Caki2 (cell line): ENCODE measurements at regions not wholly inside any gene's neighbourhood (a gene's known extent, or its start where the extent isn't known, plus 50 kb on each side); places are given as distances from the start of the nearest gene placed in this dataset.

Experiments
- DNase-seq: peaks from one replicate; pipeline ENCODE4 v3.0.0-alpha.2; 2015; ENCODE audit warnings: low read depth
- in situ Hi-C: cut with HindIII; loops from 2 replicates; pipeline ENCODE4 v1.10.0; 2016; ENCODE audit warnings: low sequenced_read_pairs, low pct_unique_long_range_greater_than_20kb, mixed read lengths

DNA sequence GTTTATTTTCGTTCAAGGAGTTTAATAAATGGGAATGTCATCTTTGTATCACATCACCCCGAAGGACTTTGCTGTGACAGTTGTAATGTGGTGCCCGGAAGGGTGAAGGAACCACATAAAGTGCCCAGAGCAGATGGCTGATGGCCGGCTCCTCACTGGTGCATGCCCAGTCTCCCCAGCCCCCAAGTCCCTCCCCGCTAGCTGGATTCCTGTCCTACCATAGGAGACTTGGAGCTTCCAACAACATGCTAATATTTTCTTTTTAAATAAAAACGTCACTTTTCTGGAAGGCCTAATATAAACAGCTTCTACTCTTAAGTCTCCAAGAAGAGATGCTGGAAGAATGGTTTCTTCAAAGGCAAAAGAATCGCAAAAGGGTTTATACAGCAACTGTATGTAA, 273.9 kb upstream of the LRTM1 start:
- no peak for DNase-seq
- in situ Hi-C loops = no loop called here

- in situ Hi-C loops = no loop called here
- DNase-seq = no peak
These were observed 273.0 kb upstream of the LRTM1 start for GRCh38 chr3:55200906-55201305.

- in situ Hi-C loops = no loop called here
- no peak for DNase-seq
These were observed 270.7 kb upstream of the LRTM1 start for GRCh38 chr3:55198554-55198953.

DNA sequence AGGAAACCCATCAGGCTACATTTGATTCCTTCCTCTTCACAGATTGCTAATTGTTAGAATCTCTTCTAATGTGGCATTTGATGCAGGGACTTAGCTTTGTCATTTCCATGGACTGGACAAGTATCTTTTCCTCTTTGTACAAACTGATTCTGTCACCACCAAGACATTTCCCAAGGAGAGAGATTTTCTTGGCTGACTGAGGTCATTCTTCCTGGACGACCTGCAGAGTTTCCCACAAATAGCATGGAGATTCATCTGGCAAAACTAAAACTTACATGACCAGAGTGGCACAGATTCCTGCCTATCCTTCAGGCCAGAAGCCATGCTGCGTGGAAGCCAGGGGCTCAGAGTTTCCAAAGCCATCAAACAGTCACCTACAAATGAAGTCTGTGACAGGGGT, 269.2 kb upstream of the LRTM1 start:
- no peak for DNase-seq
- in situ Hi-C loops = no loop called here

- in situ Hi-C loops = no loop called here
- DNase-seq = no peak
These were observed 268.6 kb upstream of the LRTM1 start for GRCh38 chr3:55196495-55196894.

- DNase-seq = no peak
- in situ Hi-C loops = no loop called here
These were observed 266.5 kb upstream of the LRTM1 start for GRCh38 chr3:55194376-55194775.

DNA sequence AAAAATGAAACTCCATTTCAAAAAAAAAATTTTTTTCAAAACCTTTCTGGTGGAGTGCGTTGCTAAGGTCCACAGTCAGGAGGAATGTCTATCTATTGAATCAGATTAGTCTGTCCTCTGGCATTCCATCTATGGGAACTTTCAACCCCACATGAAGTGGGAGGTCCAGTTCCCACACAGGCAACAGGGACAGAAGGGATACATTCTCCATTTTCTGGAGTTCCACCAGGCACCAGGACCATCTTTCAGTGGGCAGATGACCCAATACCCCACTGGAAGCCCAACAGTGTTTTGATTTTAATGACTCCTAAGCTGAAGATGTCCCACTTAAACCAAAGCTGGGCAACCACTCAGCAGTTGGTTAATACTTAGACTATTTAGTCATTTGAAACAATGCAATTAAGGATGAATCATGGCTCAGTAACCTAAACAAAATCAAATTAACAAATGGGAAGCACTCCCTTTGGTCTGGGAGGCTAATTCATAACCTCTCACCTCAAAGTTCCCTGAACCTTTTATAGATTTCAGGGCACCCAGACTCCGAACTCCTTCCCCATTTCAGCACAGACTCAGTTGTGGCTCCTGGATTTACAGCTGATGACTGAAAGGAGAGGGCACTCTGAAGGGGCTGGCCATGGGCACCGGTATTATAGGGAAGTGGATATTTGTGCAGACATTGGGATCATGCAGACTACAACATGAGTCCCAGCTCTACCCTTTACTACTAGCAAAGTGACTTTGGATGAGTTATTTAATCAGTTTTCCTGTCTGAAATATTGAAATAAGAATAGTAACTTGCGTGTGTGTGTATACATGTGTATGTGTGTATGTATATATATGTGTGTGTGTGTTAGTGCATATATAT, 264.3 kb upstream of the LRTM1 start:
- in situ Hi-C loops = no loop called here
- peak; percentile 84 for DNase-seq

- no peak for DNase-seq
- in situ Hi-C loops = no loop called here
These were observed 262.5 kb upstream of the LRTM1 start for GRCh38 chr3:55190331-55190730.

GRCh38 chr3:55189359-55189801, 261.5 kb upstream of the LRTM1 start:
- in situ Hi-C loops = no loop called here
- DNase-seq = peak; percentile 50

DNA sequence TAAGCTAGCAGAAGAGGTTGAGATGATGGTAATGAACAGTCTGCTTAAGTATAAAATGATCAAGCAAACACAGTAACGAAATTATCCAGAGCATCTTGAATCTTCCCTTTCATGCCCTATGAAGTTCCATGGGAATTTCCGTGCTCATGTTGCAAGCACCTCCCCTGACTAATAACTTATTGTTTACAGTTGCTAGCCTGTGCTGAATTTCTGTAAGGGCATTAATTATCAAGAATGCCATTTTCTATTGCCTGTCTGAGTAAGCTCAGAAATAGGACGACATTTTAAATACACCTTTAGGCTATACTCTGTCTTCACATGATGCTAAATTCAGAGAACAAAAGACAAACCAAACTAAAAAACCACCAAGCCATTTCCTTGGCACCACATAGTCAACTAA, 257.5 kb upstream of the LRTM1 start:
- no peak for DNase-seq
- in situ Hi-C loops = no loop called here

DNA sequence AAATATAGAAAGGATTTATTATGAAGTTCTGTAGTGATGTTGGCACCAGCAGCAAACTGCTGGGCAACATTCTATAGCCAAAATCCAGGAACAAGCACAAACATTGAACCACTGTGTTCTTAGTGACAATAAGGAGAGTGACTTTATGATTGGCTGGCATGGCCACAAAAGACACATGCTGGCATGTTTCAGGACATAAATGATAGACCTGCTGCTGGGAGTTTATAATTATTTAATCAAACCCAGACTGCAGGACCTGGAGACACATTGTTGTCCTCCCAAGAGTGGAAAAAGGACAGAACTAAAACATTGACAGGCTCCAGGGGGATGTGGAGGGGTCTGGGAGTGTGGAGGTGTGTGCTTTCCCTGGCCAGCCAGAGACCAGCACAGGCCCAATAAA, 255.3 kb upstream of the LRTM1 start:
- DNase-seq = no peak
- in situ Hi-C loops = no loop called here

DNA sequence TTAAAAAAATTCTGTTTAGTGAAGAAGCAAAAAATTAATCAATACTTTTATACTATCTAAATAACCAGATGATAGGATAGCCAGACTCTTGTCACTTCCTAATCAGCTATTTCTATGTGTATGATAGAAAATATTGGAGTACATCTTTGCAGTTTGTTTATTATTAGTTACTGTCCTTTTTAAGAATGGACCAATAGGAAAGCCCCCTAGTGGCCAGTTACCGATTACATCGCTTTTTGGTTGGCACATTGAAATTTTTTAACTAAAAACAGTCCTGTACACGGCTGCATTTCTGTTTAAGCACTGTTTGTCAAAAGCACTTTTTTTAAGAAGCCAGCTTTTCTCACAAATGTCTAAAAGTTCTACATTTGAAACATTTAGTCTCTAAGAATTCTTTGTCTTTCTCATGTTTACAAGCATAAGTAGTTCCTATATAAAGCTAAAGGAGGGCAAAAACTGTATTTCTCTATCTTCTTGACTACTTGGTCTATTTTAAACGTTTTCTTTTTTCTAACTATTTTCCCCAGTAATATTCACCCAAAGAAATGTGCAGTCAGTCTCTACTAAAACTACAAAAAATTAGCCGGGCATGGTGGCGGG, 253.2 kb upstream of the LRTM1 start:
- DNase-seq = no peak
- in situ Hi-C loops = no loop called here

DNA sequence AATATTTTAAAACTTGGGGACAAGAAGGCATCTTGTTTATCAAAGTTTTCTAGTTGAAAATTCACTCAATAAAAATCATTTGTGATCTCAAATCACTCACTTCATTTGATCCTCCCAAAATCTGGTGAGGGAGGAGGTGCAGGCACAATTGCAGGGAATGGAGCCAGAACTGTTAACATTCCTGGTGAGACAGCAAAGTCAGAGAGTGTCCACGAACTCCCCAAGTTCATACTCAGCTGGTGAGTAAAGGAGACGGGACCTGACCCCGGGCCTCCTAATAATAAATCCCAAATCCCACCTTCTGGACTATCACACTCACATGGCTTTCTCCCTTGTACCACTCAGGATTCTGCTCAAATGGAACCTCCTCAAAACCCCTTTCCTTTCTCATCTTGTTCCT, 252.3 kb upstream of the LRTM1 start:
- DNase-seq = no peak
- in situ Hi-C loops = no loop called here

DNA sequence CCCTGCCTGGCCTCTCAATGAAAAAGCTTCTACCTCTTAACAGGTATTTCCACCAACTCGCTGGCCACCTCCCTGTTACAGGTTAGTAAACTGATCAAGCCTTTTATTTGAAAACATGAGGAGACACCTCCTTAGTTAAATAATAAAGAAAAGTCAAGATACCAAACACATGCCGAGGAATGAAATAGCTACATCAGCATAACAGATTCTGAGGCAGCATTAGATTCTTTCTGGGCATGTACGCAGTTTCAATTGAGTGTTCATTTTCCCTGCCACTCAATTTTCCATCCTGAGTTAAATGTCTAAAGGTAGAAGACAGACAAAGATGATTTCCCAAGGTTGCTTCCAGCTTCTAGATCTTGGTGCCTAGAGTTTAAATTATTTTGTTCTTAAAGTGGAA, 250.5 kb upstream of the LRTM1 start:
- in situ Hi-C loops = no loop called here
- DNase-seq = no peak

DNA sequence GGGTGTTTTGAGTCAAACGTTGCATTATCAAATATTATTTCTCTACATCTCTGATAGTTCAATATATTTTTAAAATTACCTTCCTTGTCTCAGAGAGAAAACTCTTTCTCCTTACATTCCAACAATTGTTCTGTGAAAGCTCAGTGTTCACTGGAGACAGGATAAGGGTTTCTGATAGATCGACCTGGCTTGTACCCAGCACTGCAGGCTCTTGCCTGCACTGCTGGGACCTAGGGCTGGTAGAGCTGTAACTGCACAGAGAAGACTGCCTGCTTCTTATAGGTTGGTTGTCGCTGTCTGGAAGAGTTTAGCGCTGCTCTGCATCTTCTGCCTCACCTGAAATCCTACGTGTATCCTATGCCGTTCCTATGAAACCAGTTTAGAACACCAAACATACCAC, 249.9 kb upstream of the LRTM1 start:
- in situ Hi-C loops = no loop called here
- no peak for DNase-seq

- in situ Hi-C loops = no loop called here
- DNase-seq = no peak
These were observed 247.6 kb upstream of the LRTM1 start for GRCh38 chr3:55175423-55175822.

DNA sequence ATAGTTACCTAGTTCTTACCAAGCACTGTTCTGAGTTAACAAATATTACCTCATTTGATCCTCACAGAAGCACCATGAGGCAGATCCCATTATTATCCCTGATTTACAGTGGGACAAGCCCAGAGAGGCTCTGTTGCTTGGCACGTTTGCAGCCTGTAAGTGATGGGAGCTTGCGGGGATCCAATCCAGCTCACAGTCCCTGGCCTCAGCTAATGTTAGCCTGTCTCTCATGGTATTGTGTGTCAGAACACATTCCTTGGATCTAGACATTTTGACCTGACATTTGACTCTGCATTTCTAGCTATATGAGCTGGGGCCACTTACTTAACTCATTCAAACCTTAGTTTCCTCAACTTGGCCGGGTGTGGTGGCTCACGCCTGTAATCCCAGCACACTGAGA, 246.9 kb upstream of the LRTM1 start:
- in situ Hi-C loops = no loop called here
- DNase-seq = no peak

DNA sequence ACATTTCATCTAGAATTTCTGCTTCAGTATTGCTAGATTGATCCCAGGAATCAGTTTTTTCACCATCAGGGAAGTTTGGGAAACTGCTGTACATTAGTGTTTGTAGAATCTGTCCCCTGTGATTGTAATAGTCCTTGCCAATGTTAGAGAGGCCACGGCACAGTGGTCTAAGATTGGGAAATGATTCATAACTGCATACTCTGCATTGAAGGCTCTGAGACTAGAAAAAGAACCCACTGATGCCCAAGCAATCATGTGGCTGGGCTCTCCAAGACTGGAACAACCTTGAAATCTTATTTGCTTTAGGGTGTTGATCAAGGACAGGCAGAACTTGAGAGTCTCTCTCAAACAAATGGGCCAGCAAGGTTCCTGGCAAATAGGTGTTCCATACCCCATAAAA, 245.6 kb upstream of the LRTM1 start:
- in situ Hi-C loops = no loop called here
- DNase-seq = no peak

DNA sequence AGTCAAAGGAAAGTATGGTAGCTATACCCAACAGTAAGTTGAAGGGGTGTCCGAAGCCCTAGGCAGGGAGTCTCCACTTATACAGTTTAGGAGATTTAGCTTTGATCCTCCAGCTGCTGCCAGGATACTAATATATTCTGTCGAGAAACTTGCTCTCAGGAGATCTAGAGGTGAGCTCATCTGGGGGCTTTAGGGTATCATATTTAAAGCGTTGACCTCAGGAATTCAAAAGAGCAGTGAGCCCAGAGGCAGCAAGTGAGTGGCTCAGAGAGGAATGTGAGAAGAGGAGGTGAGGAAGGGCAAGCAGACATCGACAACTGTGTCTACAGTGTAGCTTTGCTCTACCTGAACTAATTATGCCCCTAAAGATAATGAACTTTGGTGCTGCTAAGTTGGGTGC, 245.1 kb upstream of the LRTM1 start:
- in situ Hi-C loops = no loop called here
- no peak for DNase-seq

DNA sequence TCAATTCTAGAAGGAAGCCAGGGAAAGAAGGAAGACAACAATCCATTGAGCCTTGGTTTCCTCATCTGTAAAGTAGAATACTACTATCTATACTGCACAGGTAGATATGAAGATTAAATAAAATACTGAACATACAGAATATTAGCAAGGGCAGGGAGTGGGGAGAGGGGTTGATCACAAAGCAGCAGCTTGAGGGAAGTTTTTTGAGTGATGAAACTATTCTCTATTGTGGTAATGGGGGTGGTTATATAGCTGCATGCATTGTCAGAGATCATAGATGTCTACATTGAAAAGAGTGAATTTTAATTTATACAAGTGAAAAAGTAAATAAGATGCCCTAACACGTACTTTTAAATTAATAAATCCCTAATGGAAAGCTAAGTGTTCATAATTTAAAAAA, 242.6 kb upstream of the LRTM1 start:
- in situ Hi-C loops = no loop called here
- no peak for DNase-seq
